ENCODE measurements at regions not wholly inside any gene's neighbourhood (a gene's known extent, or its start where the extent isn't known, plus 50 kb on each side); places are given as distances from the start of the nearest gene placed in this dataset.

GRCh38 chr16:86632206-86632605, 53.9 kb downstream of the FOXL1 start:
- no peak for DNase-seq

DNA sequence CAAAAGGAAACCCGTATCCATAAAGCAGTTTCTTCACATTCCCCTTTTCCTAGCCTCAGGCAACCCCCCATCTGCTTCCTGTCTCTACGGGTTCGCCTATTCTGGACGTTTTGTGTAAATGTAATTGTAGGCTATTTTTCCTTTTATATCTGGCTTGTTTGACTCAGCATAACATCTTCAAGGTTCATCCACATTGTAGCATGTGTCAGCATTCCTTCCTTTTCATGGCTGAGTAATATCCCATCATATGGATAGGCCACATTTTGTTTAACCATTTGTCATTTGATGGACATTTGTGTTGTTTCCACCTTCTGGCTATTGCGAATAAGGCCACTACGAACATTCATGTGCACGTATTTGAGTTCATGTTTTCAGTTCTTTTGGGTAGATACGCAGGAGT, 54.6 kb downstream of the FOXL1 start:
- no peak for DNase-seq

DNA sequence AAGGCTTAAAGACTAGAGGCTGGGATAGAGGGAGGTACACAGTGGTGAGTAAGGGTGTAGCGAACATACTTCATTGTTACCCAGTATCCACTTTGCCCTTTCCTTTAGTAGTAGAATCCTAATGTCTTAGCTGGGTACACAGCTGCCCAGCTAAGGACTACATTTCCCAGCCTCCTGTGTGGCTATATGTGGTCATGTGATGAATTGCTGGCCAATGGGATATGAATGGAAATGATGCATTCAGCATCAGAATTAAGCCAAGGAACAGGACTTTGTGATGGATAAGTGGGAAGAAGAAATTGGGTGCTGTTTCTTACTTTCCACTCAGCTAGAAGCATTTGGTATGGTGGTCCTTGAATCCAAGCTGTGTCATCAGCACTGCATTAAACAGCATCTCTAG, 55.9 kb downstream of the FOXL1 start:
- DNase-seq, result peak; percentile 1

GRCh38 chr16:86635176-86635876, 57.0 kb downstream of the FOXL1 start:
- DNase-seq, result no peak

GRCh38 chr16:86635926-86636325, 57.6 kb downstream of the FOXL1 start:
- DNase-seq, result no peak

DNA sequence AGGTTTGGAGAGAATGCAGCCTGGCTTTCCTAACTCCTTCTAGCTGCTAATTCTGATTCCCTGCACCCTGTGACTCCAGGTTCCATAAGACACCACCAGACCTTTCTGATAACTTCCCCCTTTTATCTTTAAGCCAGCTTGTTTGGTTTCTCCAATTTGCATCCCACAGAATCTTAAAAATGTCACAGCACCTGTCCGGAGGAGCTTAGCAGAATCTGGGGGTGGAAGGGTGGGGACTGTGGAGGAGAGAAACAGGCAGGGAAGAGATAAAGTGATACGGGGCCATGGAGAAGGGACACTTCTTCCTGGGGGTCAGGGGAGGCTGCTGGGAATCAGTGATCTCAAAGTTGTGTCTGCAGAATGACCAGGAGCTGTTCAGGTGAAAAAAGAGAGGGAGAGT, 59.4 kb downstream of the FOXL1 start:
- no peak for DNase-seq

DNA sequence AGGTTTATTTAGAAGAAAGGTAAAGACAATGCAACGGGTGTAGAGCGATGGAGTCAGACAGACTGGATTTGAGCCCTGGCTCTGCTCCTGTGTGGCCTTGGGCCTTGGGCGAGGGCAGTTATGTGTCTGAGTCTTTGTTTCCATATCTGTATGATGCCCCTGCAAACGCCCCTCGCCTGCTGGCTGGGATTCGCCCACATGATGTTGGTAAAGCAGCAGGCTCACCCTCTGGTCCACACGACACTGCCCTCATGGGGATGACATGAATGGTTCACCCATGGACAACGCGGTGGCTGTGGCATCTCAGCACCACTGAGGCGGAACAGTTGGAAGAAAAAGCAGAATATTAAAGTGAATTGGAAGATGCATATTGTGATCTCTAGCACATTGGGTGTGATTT, 60.3 kb downstream of the FOXL1 start:
- DNase-seq, result no peak

GRCh38 chr16:86639354-86639753, 61.0 kb downstream of the FOXL1 start:
- no peak for DNase-seq

- no peak for DNase-seq
Measured at GRCh38 chr16:86640265-86640843, 62.0 kb downstream of the FOXL1 start.

- DNase-seq, result no peak
Measured at GRCh38 chr16:86642087-86642486, 63.7 kb downstream of the FOXL1 start.

DNA sequence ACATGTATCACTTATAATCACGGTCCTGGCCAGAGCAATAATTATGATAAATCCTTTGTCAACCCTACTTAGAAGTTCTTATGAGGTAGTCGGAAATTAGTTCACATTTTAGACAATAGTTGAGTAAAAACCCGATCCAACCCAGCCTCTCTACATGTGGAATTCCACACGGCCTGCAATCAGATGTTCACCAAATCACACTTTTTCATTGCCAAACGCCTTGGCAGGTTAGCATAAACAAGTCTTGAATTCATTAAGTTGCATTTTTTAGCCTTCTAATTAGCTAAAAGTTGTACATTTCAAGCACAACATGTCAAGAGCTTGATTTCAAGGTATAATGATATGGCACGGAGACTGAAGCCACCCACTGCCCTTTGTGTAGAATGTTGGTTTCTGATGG, 65.3 kb downstream of the FOXL1 start:
- DNase-seq, result no peak

GRCh38 chr16:86647561-86647960, 69.2 kb downstream of the FOXL1 start:
- no peak for DNase-seq

- DNase-seq, result no peak
Measured at GRCh38 chr16:86649875-86650274, 71.5 kb downstream of the FOXL1 start.

GRCh38 chr16:86651013-86651627, 72.8 kb downstream of the FOXL1 start:
- no peak for DNase-seq

- DNase-seq, result no peak
Measured at GRCh38 chr16:86651823-86652222, 73.5 kb downstream of the FOXL1 start.

DNA sequence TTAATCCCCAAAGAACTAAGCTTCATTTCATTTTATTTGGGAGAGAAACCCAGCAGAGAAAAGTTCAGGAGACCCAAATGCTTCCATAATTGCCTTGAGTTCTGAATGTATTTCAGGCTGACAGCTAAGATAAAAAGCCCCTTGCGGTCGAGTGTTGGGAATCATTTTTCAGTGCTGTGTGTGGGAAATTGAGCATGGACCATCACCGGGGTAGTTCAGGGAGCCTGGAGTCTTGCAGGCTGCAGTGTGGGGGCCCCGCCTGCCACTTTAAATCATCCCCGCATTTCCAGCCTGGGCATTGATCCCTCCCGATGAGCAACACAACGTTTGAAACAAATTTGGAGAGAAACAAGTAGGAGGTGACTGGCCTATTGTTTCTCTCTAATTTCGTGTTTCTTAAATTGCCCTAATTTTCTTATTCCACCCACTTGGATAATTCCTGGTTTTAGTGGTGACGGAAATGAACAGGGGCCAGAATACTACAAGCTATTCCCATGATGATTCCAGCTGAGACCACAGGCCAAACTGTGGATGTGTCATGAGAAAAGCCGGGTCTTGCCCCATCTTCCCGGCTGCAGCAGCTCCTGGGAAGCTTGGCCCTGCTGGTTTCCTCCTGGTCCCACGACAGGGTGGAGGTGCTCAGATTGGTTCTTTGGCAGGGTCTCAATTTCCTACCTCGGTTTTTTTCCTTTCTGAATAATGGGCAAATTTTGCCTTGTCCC, 75.1 kb downstream of the FOXL1 start:
- no peak for DNase-seq

GRCh38 chr16:86657972-86658371, 79.6 kb downstream of the FOXL1 start:
- DNase-seq, result no peak

GRCh38 chr16:86660623-86661022, 82.3 kb downstream of the FOXL1 start:
- no peak for DNase-seq

DNA sequence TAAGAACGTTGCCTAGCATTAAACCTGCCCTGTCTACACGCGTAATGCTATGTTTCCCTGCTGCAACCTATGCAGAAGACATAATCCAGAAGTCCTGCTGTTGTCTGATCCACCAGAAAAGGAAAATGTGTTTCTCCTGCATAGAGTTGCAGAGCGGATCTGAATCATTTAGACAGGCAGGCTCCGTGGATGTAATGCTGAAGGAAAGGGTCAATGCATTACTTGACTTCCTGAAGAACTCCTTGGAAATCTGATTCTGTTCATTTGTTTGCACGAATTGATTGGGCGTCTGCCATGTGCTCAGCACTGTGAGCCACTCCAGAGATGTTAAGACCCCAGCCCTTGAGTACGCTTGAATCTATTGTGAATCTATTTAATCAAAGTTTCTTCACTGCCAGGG, 83.4 kb downstream of the FOXL1 start:
- DNase-seq, result no peak

- DNase-seq, result no peak
Measured at GRCh38 chr16:86662195-86662594, 83.8 kb downstream of the FOXL1 start.

DNA sequence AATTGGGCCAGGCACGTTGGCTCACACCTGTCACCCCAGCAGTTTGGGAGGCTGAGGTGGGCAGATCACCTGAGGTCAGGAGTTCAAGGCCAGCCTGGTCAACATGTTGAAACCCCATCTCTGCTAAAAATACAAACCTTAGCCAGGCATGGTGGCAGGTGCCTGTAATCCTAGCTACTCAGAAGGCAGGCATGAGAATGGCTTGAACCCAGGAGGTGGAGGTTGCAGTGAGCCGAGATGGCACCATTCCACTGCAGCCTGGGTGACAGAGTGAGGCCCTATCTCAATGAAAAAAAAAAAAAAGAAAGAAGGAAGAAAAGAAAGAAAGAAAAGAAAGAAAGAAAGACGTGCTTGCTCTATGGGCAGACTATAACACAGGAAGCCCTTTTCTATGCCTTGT, 84.4 kb downstream of the FOXL1 start:
- no peak for DNase-seq

GRCh38 chr16:86663685-86664521, 85.6 kb downstream of the FOXL1 start:
- no peak for DNase-seq
